Raji (cell line): ENCODE measurements at regions not wholly inside any gene's neighbourhood (a gene's known extent, or its start where the extent isn't known, plus 50 kb on each side); places are given as distances from the start of the nearest gene placed in this dataset.

Experiments
- POLR2A ChIP-seq: IDR thresholded peaks from 2 replicates; pipeline ENCODE4 v1.6.1; 2011; ENCODE audit warnings: low read depth, low read length, control low read depth; ENCODE audit not compliant: insufficient read depth

GRCh38 chr22:47291565-47292495 is 529.4 kb downstream of the TBC1D22A start:
- no peak for TF ChIP-seq POLR2A

- TF ChIP-seq POLR2A = no peak
Observed at GRCh38 chr22:47290706-47291430, 528.4 kb downstream of the TBC1D22A start.

GRCh38 chr22:47289336-47289985 is 527.0 kb downstream of the TBC1D22A start:
- TF ChIP-seq POLR2A = no peak

- TF ChIP-seq POLR2A = no peak
Observed at GRCh38 chr22:47288680-47289079, 526.2 kb downstream of the TBC1D22A start.

GRCh38 chr22:47287516-47287915 is 525.1 kb downstream of the TBC1D22A start:
- no peak for TF ChIP-seq POLR2A

GRCh38 chr22:47286590-47286989 is 524.1 kb downstream of the TBC1D22A start:
- TF ChIP-seq POLR2A = no peak

- TF ChIP-seq POLR2A = no peak
Observed at GRCh38 chr22:47285981-47286380, 523.5 kb downstream of the TBC1D22A start.

GRCh38 chr22:47284822-47285221 is 522.4 kb downstream of the TBC1D22A start:
- TF ChIP-seq POLR2A = no peak

GRCh38 chr22:47284360-47284759 is 521.9 kb downstream of the TBC1D22A start:
- TF ChIP-seq POLR2A = no peak

GRCh38 chr22:47283616-47284270 is 521.3 kb downstream of the TBC1D22A start:
- TF ChIP-seq POLR2A = no peak

- no peak for TF ChIP-seq POLR2A
Observed at GRCh38 chr22:47282851-47283250, 520.4 kb downstream of the TBC1D22A start.

GRCh38 chr22:47282366-47282765 is 519.9 kb downstream of the TBC1D22A start:
- no peak for TF ChIP-seq POLR2A

GRCh38 chr22:47281126-47282106 is 519.0 kb downstream of the TBC1D22A start:
- TF ChIP-seq POLR2A = no peak

- TF ChIP-seq POLR2A = no peak
Observed at GRCh38 chr22:47280301-47280700, 517.9 kb downstream of the TBC1D22A start.
